SK-N-SH (cell line): ENCODE measurements at regions not wholly inside any gene's neighbourhood (a gene's known extent, or its start where the extent isn't known, plus 50 kb on each side); places are given as distances from the start of the nearest gene placed in this dataset.

Experiments used
- CTCF ChIA-PET: fragments of 300-600, 350-600 bp; formaldehyde crosslinking; extraction: SDS; loops from one replicate; lab custom pipeline; 2021; lab: Yijun Ruan, JAX
- POLR2A ChIA-PET: fragments of 350-600 bp; sonication (Branson Sonifier 250); formaldehyde crosslinking; extraction: SDS; loops from one replicate; lab custom pipeline; 2020; ENCODE audit warnings: antibody characterized with exemption, inconsistent platforms; lab: Yijun Ruan, JAX
- DNase-seq: peaks from one replicate; pipeline ENCODE4 v3.0.0; 2012
- H2AFZ ChIP-seq: fragments of 200-600 bp; sonication (generic); 2 replicates; pipeline ENCODE4 v1.8.1; 2016; ENCODE audit warnings: antibody characterized with exemption, mild to moderate bottlenecking, low read depth
- H3F3A ChIP-seq: fragments of 200-600 bp; sonication (generic); replicated peaks from 2 replicates; pipeline ENCODE3; 2016; ENCODE audit warnings: antibody characterized with exemption, mild to moderate bottlenecking; ENCODE audit not compliant: insufficient read depth
- H3K27ac ChIP-seq, 2 experiments: fragments of 200-500 bp in 1 of 2; fragments of 200-600 bp in 1 of 2; sonication (Bioruptor generic) in 1 of 2; sonication (generic), shearing (Covaris generic) in 1 of 2; 2 replicates each; pipeline versions ENCODE4 v1.5.1 to v1.6.1; 2014 to 2016; ENCODE audit warnings: low read depth in 2 of 2, inconsistent platforms in 1 of 2, low read length in 1 of 2, mild to moderate bottlenecking in 1 of 2, mixed read lengths in 1 of 2
- H3K27me3 ChIP-seq: fragments of 200-600 bp; sonication (generic), shearing (Covaris generic); 2 replicates; pipeline ENCODE4 v1.6.1; 2016; ENCODE audit warnings: mixed run types; ENCODE audit not compliant: insufficient read depth
- H3K36me3 ChIP-seq, 2 experiments: fragments of 200-500 bp in 1 of 2; fragments of 200-600 bp in 1 of 2; sonication (Bioruptor generic) in 1 of 2; sonication (generic) in 1 of 2; replicated peaks in 1 of 2; 2 replicates each; pipeline versions ENCODE3 to v1.5.1; 2014 to 2016; ENCODE audit warnings: low read length in 1 of 2, mild to moderate bottlenecking in 1 of 2; ENCODE audit not compliant: insufficient read depth in 2 of 2, control insufficient read depth in 1 of 2
- H3K4me1 ChIP-seq, 2 experiments: fragments of 200-500 bp in 1 of 2; fragments of 200-600 bp in 1 of 2; sonication (Bioruptor generic) in 1 of 2; sonication (generic), shearing (Covaris generic) in 1 of 2; 2 replicates each; pipeline versions ENCODE4 v1.5.1 to v1.6.1; 2014 to 2016; ENCODE audit warnings: low read depth in 1 of 2, low read length in 1 of 2, mixed run types in 1 of 2; ENCODE audit not compliant: insufficient read depth in 2 of 2, control insufficient read depth in 1 of 2
- H3K4me2 ChIP-seq: fragments of 200-600 bp; sonication (generic), shearing (Covaris generic); 2 replicates; pipeline ENCODE4 v1.6.1; 2017; ENCODE audit warnings: mixed run types
- H3K4me3 ChIP-seq, 2 experiments: fragments of 200-500 bp in 1 of 2; fragments of 200-600 bp in 1 of 2; sonication (Bioruptor generic) in 1 of 2; sonication (generic), shearing (Covaris generic) in 1 of 2; 2 replicates each; pipeline versions ENCODE4 v1.5.1 to v1.8.1; 2014 to 2016; ENCODE audit warnings: low read depth in 2 of 2, inconsistent platforms in 1 of 2, low read length in 1 of 2, mild to moderate bottlenecking in 1 of 2, mixed read lengths in 1 of 2, moderate library complexity in 1 of 2
- H3K79me2 ChIP-seq: fragments of 200-600 bp; sonication (generic); 2 replicates; pipeline ENCODE4 v1.8.1; 2017; ENCODE audit warnings: mild to moderate bottlenecking; ENCODE audit not compliant: insufficient read depth
- H3K9ac ChIP-seq: fragments of 200-600 bp; sonication (generic); 2 replicates; pipeline ENCODE4 v1.6.1; 2017; ENCODE audit warnings: mixed run types
- H3K9me2 ChIP-seq: fragments of 200-600 bp; sonication (generic); 2 replicates; pipeline ENCODE4 v1.6.1; 2017; ENCODE audit warnings: mixed run types
- H3K9me3 ChIP-seq: fragments of 200-600 bp; sonication (generic); 2 replicates; pipeline ENCODE4 v1.6.1; 2017; ENCODE audit warnings: mixed run types, mild to moderate bottlenecking, moderate library complexity
- H4K20me1 ChIP-seq: fragments of 200-600 bp; sonication (generic); 2 replicates; pipeline ENCODE4 v1.6.1; 2017; ENCODE audit warnings: mild to moderate bottlenecking, mixed run types; ENCODE audit not compliant: insufficient read depth
- ELF1 ChIP-seq: IDR thresholded peaks from 2 replicates; pipeline ENCODE4 v1.4.0; 2012
- EP300 ChIP-seq, 2 experiments: IDR thresholded peaks; 2 replicates each; pipeline versions ENCODE4 v1.4.0 to v1.6.1; 2012; ENCODE audit warnings: borderline replicate concordance in 1 of 2, low read depth in 1 of 2, low read length in 1 of 2
- FOXJ3 ChIP-seq: sonication (generic); formaldehyde crosslinking; IDR thresholded peaks from 2 replicates; pipeline ENCODE4 v1.5.1; 2020; ENCODE audit warnings: mild to moderate bottlenecking, missing genetic modification reagents
- GATA2 ChIP-seq: sonication (generic); formaldehyde crosslinking; IDR thresholded peaks from 2 replicates; pipeline ENCODE4 v1.5.0; 2020; ENCODE audit warnings: mild to moderate bottlenecking, missing genetic modification reagents
- MXI1 ChIP-seq: IDR thresholded peaks from 2 replicates; pipeline ENCODE4 v1.6.1; 2012; ENCODE audit warnings: mild to moderate bottlenecking, low read depth, low read length, improper control_type of control experiment
- NFIC ChIP-seq: IDR thresholded peaks from 2 replicates; pipeline ENCODE4 v1.4.0; 2012; ENCODE audit warnings: borderline replicate concordance
- NRF1 ChIP-seq: IDR thresholded peaks from 2 replicates; pipeline ENCODE4 v1.6.1; 2012; ENCODE audit warnings: low read depth, mild to moderate bottlenecking, low read length
- RAD21 ChIP-seq: IDR thresholded peaks from 2 replicates; pipeline ENCODE4 v1.6.1; 2012; ENCODE audit warnings: mild to moderate bottlenecking, low read length
- RXRA ChIP-seq: IDR thresholded peaks from 2 replicates; pipeline ENCODE4 v1.4.0; 2012; ENCODE audit warnings: low read depth, mild to moderate bottlenecking, borderline replicate concordance
- SIN3A ChIP-seq: IDR thresholded peaks from 2 replicates; pipeline ENCODE4 v1.6.1; 2012; ENCODE audit warnings: low read depth, mild to moderate bottlenecking, low read length, moderate library complexity, borderline replicate concordance
- SMC3 ChIP-seq: IDR thresholded peaks from 2 replicates; pipeline ENCODE4 v1.6.1; 2012; ENCODE audit warnings: low read depth, low read length, improper control_type of control experiment
- TAF1 ChIP-seq: IDR thresholded peaks from 2 replicates; pipeline ENCODE4 v1.6.1; 2012; ENCODE audit warnings: low read depth, mild to moderate bottlenecking, low read length, moderate library complexity, borderline replicate concordance
- TEAD4 ChIP-seq: IDR thresholded peaks from 2 replicates; pipeline ENCODE4 v1.4.0; 2012; ENCODE audit warnings: mild to moderate bottlenecking, borderline replicate concordance; ENCODE audit not compliant: insufficient read depth
- YY1 ChIP-seq: IDR thresholded peaks from 2 replicates; pipeline ENCODE4 v1.4.0; 2012; ENCODE audit warnings: low read depth, mild to moderate bottlenecking
- WGBS: methylation state at CpG from one replicate; pipeline ENCODE4 v1.1.6; 2017; ENCODE audit warnings: low lambda C conversion rate; 5-methylcytosine and 5-hydroxymethylcytosine counted together
- TF ChIP-seq, protein P1 (sequence below): IDR thresholded peaks from 2 replicates; pipeline ENCODE4; 2012
- TF ChIP-seq, protein P2 (sequence below): fragments of 200-600 bp; sonication (generic); IDR thresholded peaks from 2 replicates; pipeline ENCODE4 v1.6.1; 2017; ENCODE audit warnings: antibody characterized with exemption, mild to moderate bottlenecking, moderate library complexity
- TF ChIP-seq, protein P3 (sequence below): fragments of 150-350 bp; IDR thresholded peaks from 2 replicates; pipeline ENCODE4 v1.6.1; 2017; ENCODE audit warnings: antibody characterized with exemption, low read length, low read depth, borderline replicate concordance
- TF ChIP-seq, protein P4 (sequence below): fragments of 150-350 bp; IDR thresholded peaks from 2 replicates; pipeline ENCODE4 v1.6.1; 2016; ENCODE audit warnings: mild to moderate bottlenecking, low read depth, low read length
- TF ChIP-seq, protein P5 (sequence below): IDR thresholded peaks from 2 replicates; pipeline ENCODE4 v1.4.0; 2012; ENCODE audit warnings: low read depth, borderline replicate concordance

DNA sequence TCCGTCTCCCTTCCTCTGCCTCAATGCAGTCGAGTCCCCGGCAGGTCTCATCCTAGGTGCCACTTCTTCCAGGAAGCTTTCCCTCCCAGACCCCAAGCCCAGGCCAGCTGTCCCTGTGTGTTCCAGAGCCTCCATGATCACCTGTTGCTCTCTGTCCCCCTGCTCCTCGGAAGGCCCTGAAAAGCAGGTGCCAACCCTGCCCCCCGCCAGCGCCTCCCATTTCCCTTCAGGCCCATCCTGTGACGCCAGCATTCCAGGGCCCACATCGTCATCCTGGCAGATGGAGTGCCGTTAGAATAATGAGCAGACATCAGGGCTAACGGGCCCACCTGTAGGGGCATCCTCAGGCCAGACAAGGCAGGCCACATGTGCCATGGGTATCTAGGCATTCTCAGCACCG, 253.0 kb upstream of the PPP2R2D start:
- ChIA-PET CTCF (no interaction called here), POLR2A (no interaction called here)
- H4K20me1 ChIP-seq, result no peaks in the 10 kb centered on the region
- DNase-seq, result no peak
- H3K4me1 ChIP-seq, result peaks cover 0 to 5% of the 10 kb centered on the region in 2 experiments; a peak in 1 of 4 replicates
- no peaks in the 10 kb centered on the region for H3K36me3 ChIP-seq
- H3K4me3 ChIP-seq, result no peak overlapping the region
- H3K79me2 ChIP-seq, result no peaks in the 10 kb centered on the region
- no peak overlapping the region for H2AFZ ChIP-seq
- no peak overlapping the region for H3K4me2 ChIP-seq
- no peaks in the 10 kb centered on the region for H3K9me2 ChIP-seq
- H3K9ac ChIP-seq, result no peak overlapping the region
- no peak for TF ChIP-seq SIN3A
- TF ChIP-seq, protein P1, sequence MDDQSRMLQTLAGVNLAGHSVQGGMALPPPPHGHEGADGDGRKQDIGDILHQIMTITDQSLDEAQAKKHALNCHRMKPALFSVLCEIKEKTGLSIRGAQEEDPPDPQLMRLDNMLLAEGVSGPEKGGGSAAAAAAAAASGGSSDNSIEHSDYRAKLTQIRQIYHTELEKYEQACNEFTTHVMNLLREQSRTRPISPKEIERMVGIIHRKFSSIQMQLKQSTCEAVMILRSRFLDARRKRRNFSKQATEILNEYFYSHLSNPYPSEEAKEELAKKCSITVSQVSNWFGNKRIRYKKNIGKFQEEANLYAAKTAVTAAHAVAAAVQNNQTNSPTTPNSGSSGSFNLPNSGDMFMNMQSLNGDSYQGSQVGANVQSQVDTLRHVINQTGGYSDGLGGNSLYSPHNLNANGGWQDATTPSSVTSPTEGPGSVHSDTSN, result no peak
- TF ChIP-seq NRF1, result no peak
- TF ChIP-seq RAD21, result no peak
- TF ChIP-seq RXRA, result no peak
- no peak for TF ChIP-seq SMC3
- TF ChIP-seq, protein P2, sequence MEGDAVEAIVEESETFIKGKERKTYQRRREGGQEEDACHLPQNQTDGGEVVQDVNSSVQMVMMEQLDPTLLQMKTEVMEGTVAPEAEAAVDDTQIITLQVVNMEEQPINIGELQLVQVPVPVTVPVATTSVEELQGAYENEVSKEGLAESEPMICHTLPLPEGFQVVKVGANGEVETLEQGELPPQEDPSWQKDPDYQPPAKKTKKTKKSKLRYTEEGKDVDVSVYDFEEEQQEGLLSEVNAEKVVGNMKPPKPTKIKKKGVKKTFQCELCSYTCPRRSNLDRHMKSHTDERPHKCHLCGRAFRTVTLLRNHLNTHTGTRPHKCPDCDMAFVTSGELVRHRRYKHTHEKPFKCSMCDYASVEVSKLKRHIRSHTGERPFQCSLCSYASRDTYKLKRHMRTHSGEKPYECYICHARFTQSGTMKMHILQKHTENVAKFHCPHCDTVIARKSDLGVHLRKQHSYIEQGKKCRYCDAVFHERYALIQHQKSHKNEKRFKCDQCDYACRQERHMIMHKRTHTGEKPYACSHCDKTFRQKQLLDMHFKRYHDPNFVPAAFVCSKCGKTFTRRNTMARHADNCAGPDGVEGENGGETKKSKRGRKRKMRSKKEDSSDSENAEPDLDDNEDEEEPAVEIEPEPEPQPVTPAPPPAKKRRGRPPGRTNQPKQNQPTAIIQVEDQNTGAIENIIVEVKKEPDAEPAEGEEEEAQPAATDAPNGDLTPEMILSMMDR, result no peak
- TF ChIP-seq, protein P3, sequence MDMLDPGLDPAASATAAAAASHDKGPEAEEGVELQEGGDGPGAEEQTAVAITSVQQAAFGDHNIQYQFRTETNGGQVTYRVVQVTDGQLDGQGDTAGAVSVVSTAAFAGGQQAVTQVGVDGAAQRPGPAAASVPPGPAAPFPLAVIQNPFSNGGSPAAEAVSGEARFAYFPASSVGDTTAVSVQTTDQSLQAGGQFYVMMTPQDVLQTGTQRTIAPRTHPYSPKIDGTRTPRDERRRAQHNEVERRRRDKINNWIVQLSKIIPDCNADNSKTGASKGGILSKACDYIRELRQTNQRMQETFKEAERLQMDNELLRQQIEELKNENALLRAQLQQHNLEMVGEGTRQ, result no peak
- TF ChIP-seq EP300 (IDR thresholded peaks at IDR 0.05; ENCODE audit: borderline replicate concordance in 1 of 2, low read depth in 1 of 2, low read length in 1 of 2), result no peak
- no peak for TF ChIP-seq FOXJ3
- no peak for TF ChIP-seq NFIC
- no peak for TF ChIP-seq TAF1
- no peaks in the 10 kb centered on the region for H3F3A ChIP-seq
- no peaks in the 10 kb centered on the region for H3K27me3 ChIP-seq
- WGBS, result 52% methylated on average over 8 of the region's 11 CpGs
- H3K9me3 ChIP-seq, result no peaks in the 10 kb centered on the region; the same call in 1 of the 2 replicates
- no peak overlapping the region for H3K27ac ChIP-seq

DNA sequence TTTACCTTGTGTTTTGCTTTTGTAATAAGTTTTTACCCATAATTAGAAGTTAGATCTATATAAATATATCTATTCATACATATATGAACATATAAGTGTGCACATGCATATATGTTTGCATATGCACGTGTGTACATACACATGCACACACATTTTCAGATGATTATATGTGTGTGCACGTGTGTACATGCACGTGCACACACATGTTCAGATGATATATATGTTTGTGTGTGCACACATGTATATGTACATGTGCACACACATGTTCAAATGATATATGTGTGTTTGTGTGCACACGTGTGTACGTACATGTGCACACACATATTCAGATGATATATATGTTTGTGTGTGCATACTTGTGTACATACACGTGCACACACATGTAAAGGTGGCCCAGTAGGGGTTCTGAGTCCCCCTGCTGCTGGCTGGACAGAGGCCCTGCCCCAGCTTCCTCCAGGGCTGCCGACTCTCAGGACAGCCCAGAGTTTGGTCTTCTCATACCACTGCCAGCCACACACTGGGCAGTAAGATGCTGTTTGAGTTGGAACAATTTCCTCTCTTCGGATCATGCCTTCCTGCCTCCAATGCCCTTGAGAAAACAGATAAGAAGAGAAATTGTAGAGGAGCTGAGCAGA, 252.3 kb upstream of the PPP2R2D start:
- CTCF ChIA-PET, result no interaction called here
- H4K20me1 ChIP-seq, result no peaks in the 10 kb centered on the region
- no peak overlapping the region for H2AFZ ChIP-seq
- H3K27ac ChIP-seq, result no peak overlapping the region
- no peak overlapping the region for H3K4me2 ChIP-seq
- H3K4me3 ChIP-seq, result no peak overlapping the region
- POLR2A ChIA-PET, result no interaction called here
- H3K9me3 ChIP-seq, result no peaks in the 10 kb centered on the region; the same call in 1 of the 2 replicates
- H3K36me3 ChIP-seq, result no peaks in the 10 kb centered on the region
- 11% methylated on average over 7 of the region's 8 CpGs for WGBS
- H3K9me2 ChIP-seq, result no peaks in the 10 kb centered on the region
- no peaks in the 10 kb centered on the region for H3K27me3 ChIP-seq
- no peaks in the 10 kb centered on the region for H3F3A ChIP-seq
- no peak overlapping the region for H3K9ac ChIP-seq
- peaks cover 0 to 5% of the 10 kb centered on the region in 2 experiments; a peak in 1 of 4 replicates for H3K4me1 ChIP-seq
- no peak for DNase-seq
- H3K79me2 ChIP-seq, result no peaks in the 10 kb centered on the region
- TF ChIP-seq YY1 (no peak), ELF1 (no peak), NFIC (no peak), TEAD4 (no peak), MXI1 (no peak), EP300 (IDR thresholded peaks at IDR 0.05; ENCODE audit: borderline replicate concordance in 1 of 2, low read depth in 1 of 2, low read length in 1 of 2) (no peak), GATA2 (CRISPR knock-in tag) (no peak)
- TF ChIP-seq, protein P3, result no peak
- TF ChIP-seq, protein P4, sequence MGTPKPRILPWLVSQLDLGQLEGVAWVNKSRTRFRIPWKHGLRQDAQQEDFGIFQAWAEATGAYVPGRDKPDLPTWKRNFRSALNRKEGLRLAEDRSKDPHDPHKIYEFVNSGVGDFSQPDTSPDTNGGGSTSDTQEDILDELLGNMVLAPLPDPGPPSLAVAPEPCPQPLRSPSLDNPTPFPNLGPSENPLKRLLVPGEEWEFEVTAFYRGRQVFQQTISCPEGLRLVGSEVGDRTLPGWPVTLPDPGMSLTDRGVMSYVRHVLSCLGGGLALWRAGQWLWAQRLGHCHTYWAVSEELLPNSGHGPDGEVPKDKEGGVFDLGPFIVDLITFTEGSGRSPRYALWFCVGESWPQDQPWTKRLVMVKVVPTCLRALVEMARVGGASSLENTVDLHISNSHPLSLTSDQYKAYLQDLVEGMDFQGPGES, result no peak
- TF ChIP-seq, protein P5, sequence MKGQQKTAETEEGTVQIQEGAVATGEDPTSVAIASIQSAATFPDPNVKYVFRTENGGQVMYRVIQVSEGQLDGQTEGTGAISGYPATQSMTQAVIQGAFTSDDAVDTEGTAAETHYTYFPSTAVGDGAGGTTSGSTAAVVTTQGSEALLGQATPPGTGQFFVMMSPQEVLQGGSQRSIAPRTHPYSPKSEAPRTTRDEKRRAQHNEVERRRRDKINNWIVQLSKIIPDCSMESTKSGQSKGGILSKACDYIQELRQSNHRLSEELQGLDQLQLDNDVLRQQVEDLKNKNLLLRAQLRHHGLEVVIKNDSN, result no peak
